ENCODE measurements at regions not wholly inside any gene's neighbourhood (a gene's known extent, or its start where the extent isn't known, plus 50 kb on each side); places are given as distances from the start of the nearest gene placed in this dataset.

GRCh38 chr2:238568455-238569440 is 142.0 kb downstream of the ASB1 start:
- no peak overlapping the region for H2AFZ ChIP-seq (ENCODE audit: low read depth)
- no peak for DNase-seq
- H3K36me3 ChIP-seq (replicated peaks in 1 of 2; ENCODE audit: control insufficient read depth in 1 of 2, insufficient read depth in 2 of 2, low read length in 1 of 2), result no peaks in the 10 kb centered on the region
- no peaks in the 10 kb centered on the region for H4K20me1 ChIP-seq (ENCODE audit: insufficient read depth)
- H3K9me2 ChIP-seq, result no peaks in the 10 kb centered on the region
- ChIA-PET CTCF (interaction anchor here (0.9 kb wide), 1 partner anchor 46 kb away, joined by 3 read pairs; no protein-coding TSS in a partner anchor), POLR2A (no interaction called here)
- no peak for TF ChIP-seq USF1 (IDR thresholded peaks at IDR 0.05; ENCODE audit: borderline replicate concordance, low read depth)
- TF ChIP-seq MEF2A (IDR thresholded peaks at IDR 0.05; ENCODE audit: borderline replicate concordance, low read depth), result no peak
- no peak for TF ChIP-seq GABPA (IDR thresholded peaks at IDR 0.05; ENCODE audit: low read depth)
- no peak for TF ChIP-seq POLR2AphosphoS5 (IDR thresholded peaks at IDR 0.05; ENCODE audit: low read depth, low read length)
- TF ChIP-seq REST (IDR thresholded peaks at IDR 0.05; ENCODE audit: low read depth, low read length), result no peak
- TF ChIP-seq NRF1 (IDR thresholded peaks at IDR 0.05; ENCODE audit: low read depth, low read length), result no peak
- H3F3A ChIP-seq (replicated peaks; ENCODE audit: insufficient read depth), result no peaks in the 10 kb centered on the region
- H3K4me2 ChIP-seq, result no peak overlapping the region
- no peak overlapping the region for H3K4me3 ChIP-seq (ENCODE audit: low read depth in 2 of 2, low read length in 1 of 2)
- H3K27me3 ChIP-seq (ENCODE audit: insufficient read depth), result no peaks in the 10 kb centered on the region
- no peaks in the 10 kb centered on the region for H3K79me2 ChIP-seq (ENCODE audit: insufficient read depth)
- no peak overlapping the region for H3K27ac ChIP-seq (ENCODE audit: low read depth in 2 of 2, low read length in 1 of 2)
- peaks cover 0 to 11% of the 10 kb centered on the region in 2 experiments; a peak in 1 of 4 replicates for H3K4me1 ChIP-seq (ENCODE audit: control insufficient read depth in 1 of 2, insufficient read depth in 2 of 2, low read depth in 1 of 2, low read length in 1 of 2)
- H3K9me3 ChIP-seq, result no peaks in the 10 kb centered on the region
- WGBS (ENCODE audit: low lambda C conversion rate), result 76% methylated on average over 19 of the region's 27 CpGs
- H3K9ac ChIP-seq, result no peak overlapping the region

GRCh38 chr2:238569507-238570195 is 142.9 kb downstream of the ASB1 start:
- Histone ChIP-seq H2AFZ (ENCODE audit: low read depth) (no peak overlapping the region), H3K36me3 (replicated peaks in 1 of 2; ENCODE audit: control insufficient read depth in 1 of 2, insufficient read depth in 2 of 2, low read length in 1 of 2) (no peaks in the 10 kb centered on the region), H3K4me3 (ENCODE audit: low read depth in 2 of 2, low read length in 1 of 2) (no peak overlapping the region), H3K9me2 (no peaks in the 10 kb centered on the region), H3K9ac (no peak overlapping the region), H3K9me3 (no peaks in the 10 kb centered on the region), H3K4me2 (no peak overlapping the region), H3K79me2 (ENCODE audit: insufficient read depth) (no peaks in the 10 kb centered on the region), H3F3A (replicated peaks; ENCODE audit: insufficient read depth) (no peaks in the 10 kb centered on the region), H3K4me1 (ENCODE audit: control insufficient read depth in 1 of 2, insufficient read depth in 2 of 2, low read depth in 1 of 2, low read length in 1 of 2) (peaks cover 0 to 11% of the 10 kb centered on the region in 2 experiments; a peak in 1 of 4 replicates), H4K20me1 (ENCODE audit: insufficient read depth) (no peaks in the 10 kb centered on the region), H3K27me3 (ENCODE audit: insufficient read depth) (no peaks in the 10 kb centered on the region), H3K27ac (ENCODE audit: low read depth in 2 of 2, low read length in 1 of 2) (no peak overlapping the region)
- no peak for DNase-seq
- ChIA-PET POLR2A (no interaction called here), CTCF (interaction anchor here (1.0 to 1.2 kb wide), 2 partner anchors 11 to 59 kb away, joined by 3 read pairs; no protein-coding TSS in a partner anchor)
- 73% methylated on average over 16 of the region's 25 CpGs for WGBS (ENCODE audit: low lambda C conversion rate)
- no peak for TF ChIP-seq MEF2A (IDR thresholded peaks at IDR 0.05; ENCODE audit: borderline replicate concordance, low read depth)
- no peak for TF ChIP-seq RXRA (IDR thresholded peaks at IDR 0.05; ENCODE audit: borderline replicate concordance, low read depth)
- TF ChIP-seq RFX5 (IDR thresholded peaks at IDR 0.05; ENCODE audit: low read length), result no peak
- no peak for TF ChIP-seq NFIC (IDR thresholded peaks at IDR 0.05; ENCODE audit: borderline replicate concordance)
- no peak for TF ChIP-seq USF1 (IDR thresholded peaks at IDR 0.05; ENCODE audit: borderline replicate concordance, low read depth)
- TF ChIP-seq SIN3A (IDR thresholded peaks at IDR 0.05; ENCODE audit: borderline replicate concordance, low read depth, low read length), result no peak
- no peak for TF ChIP-seq YY1 (IDR thresholded peaks at IDR 0.05; ENCODE audit: low read depth)
- no peak for TF ChIP-seq ELF1 (IDR thresholded peaks at IDR 0.05)
- TF ChIP-seq GABPA (IDR thresholded peaks at IDR 0.05; ENCODE audit: low read depth), result no peak
- no peak for TF ChIP-seq EZH2phosphoT487 (IDR thresholded peaks at IDR 0.05; ENCODE audit: borderline replicate concordance, low read depth)
- TF ChIP-seq ZBTB33 (IDR thresholded peaks at IDR 0.05; ENCODE audit: borderline replicate concordance, low read depth), result no peak
- TF ChIP-seq MXI1 (IDR thresholded peaks at IDR 0.05; ENCODE audit: low read depth, low read length), result no peak
- TF ChIP-seq JUND (IDR thresholded peaks at IDR 0.05), result no peak
- TF ChIP-seq FOXJ3 (CRISPR knock-in tag; IDR thresholded peaks at IDR 0.05), result no peak

All from SK-N-SH (cell line).